ENCODE measurements at regions not wholly inside any gene's neighbourhood (a gene's known extent, or its start where the extent isn't known, plus 50 kb on each side); places are given as distances from the start of the nearest gene placed in this dataset.
A peak's percentile ranks its signal among the peaks of the same experiment; 100 is the strongest.

- 97% methylated on average over 2 of the region's 2 CpGs for WGBS
- Histone ChIP-seq H3K27me3 (replicated peaks; ENCODE audit: insufficient read depth) (no peaks in the 10 kb centered on the region), H3K36me3 (no peaks in the 10 kb centered on the region), H3K9me3 (no peaks in the 10 kb centered on the region), H3K4me1 (replicated peaks) (no peaks in the 10 kb centered on the region), H3K27ac (no peak overlapping the region), H3K4me3 (no peak overlapping the region)
- no peak for DNase-seq (ENCODE audit: low spot score)
- intact Hi-C loops (cut with DNase I): no loop called here
- TF ChIP-seq CTCF (IDR thresholded peaks at IDR 0.05) (no peak), POLR2AphosphoS5 (IDR thresholded peaks at IDR 0.05) (no peak), POLR2A (IDR thresholded peaks at IDR 0.05) (no peak)
These were observed 238.1 kb downstream of the ELAVL2 start for GRCh38 chr9:23587903-23588302.

GRCh38 chr9:23590276-23591000 is 235.6 kb downstream of the ELAVL2 start:
- no peak for DNase-seq (ENCODE audit: low spot score)
- intact Hi-C loops (cut with DNase I): no loop called here
- Histone ChIP-seq H3K36me3 (no peaks in the 10 kb centered on the region), H3K27me3 (replicated peaks; ENCODE audit: insufficient read depth) (no peaks in the 10 kb centered on the region), H3K27ac (no peak overlapping the region), H3K4me3 (no peak overlapping the region), H3K4me1 (replicated peaks) (no peaks in the 10 kb centered on the region), H3K9me3 (no peaks in the 10 kb centered on the region)
- TF ChIP-seq POLR2AphosphoS5 (IDR thresholded peaks at IDR 0.05) (no peak), CTCF (IDR thresholded peaks at IDR 0.05) (no peak), POLR2A (IDR thresholded peaks at IDR 0.05) (no peak)
- 67% methylated on average over 3 of the region's 3 CpGs for WGBS

GRCh38 chr9:23594421-23594820 is 231.6 kb downstream of the ELAVL2 start:
- no peaks in the 10 kb centered on the region for H3K36me3 ChIP-seq
- intact Hi-C loops (cut with DNase I): no loop called here
- no peaks in the 10 kb centered on the region for H3K4me1 ChIP-seq (replicated peaks)
- no peak for DNase-seq (ENCODE audit: low spot score)
- H3K9me3 ChIP-seq: no peaks in the 10 kb centered on the region
- 74% methylated on average over 1 of the region's 1 CpG for WGBS
- no peaks in the 10 kb centered on the region for H3K27me3 ChIP-seq (replicated peaks; ENCODE audit: insufficient read depth)
- H3K27ac ChIP-seq: no peak overlapping the region
- H3K4me3 ChIP-seq: no peak overlapping the region
- TF ChIP-seq POLR2A (IDR thresholded peaks at IDR 0.05) (no peak), CTCF (IDR thresholded peaks at IDR 0.05) (no peak), POLR2AphosphoS5 (IDR thresholded peaks at IDR 0.05) (no peak)

- WGBS: 58% methylated on average over 3 of the region's 3 CpGs
- H3K9me3 ChIP-seq: no peaks in the 10 kb centered on the region
- DNase-seq (ENCODE audit: low spot score): no peak
- H3K36me3 ChIP-seq: no peaks in the 10 kb centered on the region
- H3K4me3 ChIP-seq: no peak overlapping the region
- H3K4me1 ChIP-seq (replicated peaks): no peaks in the 10 kb centered on the region
- no peaks in the 10 kb centered on the region for H3K27me3 ChIP-seq (replicated peaks; ENCODE audit: insufficient read depth)
- no peak for TF ChIP-seq POLR2A (IDR thresholded peaks at IDR 0.05)
- no peak for TF ChIP-seq POLR2AphosphoS5 (IDR thresholded peaks at IDR 0.05)
- no peak for TF ChIP-seq CTCF (IDR thresholded peaks at IDR 0.05)
- H3K27ac ChIP-seq: peak overlapping the region in 1 of 2 donors; percentile 78
- intact Hi-C loops (cut with DNase I): no loop called here
These were observed 229.0 kb downstream of the ELAVL2 start for GRCh38 chr9:23596913-23597634.

Data from prostate gland (tissue), 2 donors.